SIG-M5 treated with dmso at 0.1 percent for 504 hours (cell line): ENCODE measurements at regions not wholly inside any gene's neighbourhood (a gene's known extent, or its start where the extent isn't known, plus 50 kb on each side); places are given as distances from the start of the nearest gene placed in this dataset.
"Not testable (repeated sequence)": the region's sequence is repeated elsewhere in the genome, so short reads cannot be mapped to it uniquely, and the experiment has no call there.

ENCODE experiments used
- DNase-seq: peaks from one replicate; lab custom pipeline; 2025; ENCODE audit not compliant: unreplicated experiment; lab: John Stamatoyannopoulos, UW

DNA sequence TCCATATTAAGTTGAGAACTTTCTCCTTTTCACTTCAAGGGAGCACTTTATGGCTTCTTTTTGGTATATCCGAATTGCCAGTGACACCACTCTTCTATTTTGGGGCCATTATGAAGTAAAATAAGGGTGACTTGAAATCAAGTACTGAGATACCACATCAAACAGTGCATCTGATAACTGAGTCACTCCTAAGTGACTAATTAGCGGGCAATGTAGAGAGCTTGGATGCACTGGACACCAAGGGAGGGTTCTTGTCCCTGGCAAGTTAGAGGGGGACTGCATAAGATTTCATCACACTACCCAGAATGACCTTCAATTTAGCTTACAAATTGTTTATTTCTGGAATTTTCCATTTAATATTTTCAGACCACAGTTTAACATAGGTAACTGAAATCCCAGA, 813.9 kb upstream of the CDH10 start:
- peak; percentile 12 for DNase-seq

DNA sequence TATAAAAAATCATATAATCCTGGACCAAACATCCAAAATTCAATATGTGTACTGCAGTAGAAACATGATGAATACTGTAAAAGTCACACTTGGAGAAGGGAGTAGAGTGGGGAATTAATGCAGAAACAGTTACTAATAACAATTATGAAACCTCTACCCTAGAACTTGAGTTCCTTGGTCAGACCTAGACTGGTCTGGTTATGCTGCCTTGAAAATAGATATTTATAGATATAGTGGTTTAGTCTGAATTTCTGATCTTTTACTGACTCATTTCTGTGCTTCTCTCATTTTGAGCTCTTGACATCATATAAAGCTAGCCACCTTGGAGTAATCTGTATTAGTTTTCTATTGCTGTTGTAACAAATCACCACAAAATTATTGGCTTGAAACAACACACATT, 808.7 kb upstream of the CDH10 start:
- no peak for DNase-seq

DNA sequence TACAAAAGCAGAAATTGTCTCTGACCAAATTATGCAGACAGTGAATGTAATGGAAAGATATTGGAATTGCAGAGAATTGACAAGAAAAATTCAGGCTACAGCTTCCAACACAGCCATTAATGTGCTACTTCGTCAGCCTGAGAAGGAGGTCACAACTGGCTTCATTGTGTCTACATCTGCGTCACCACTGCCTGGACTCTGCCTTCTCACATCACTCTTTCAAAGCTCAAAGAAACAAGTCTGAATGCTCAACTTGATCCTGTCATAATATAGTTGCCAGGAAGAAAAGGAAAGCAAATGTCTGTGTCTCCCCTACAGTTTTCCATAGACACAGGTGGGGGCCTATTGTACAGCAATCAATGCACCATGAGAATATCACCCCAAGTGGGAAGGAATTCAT, 806.5 kb upstream of the CDH10 start:
- DNase-seq = no peak

DNA sequence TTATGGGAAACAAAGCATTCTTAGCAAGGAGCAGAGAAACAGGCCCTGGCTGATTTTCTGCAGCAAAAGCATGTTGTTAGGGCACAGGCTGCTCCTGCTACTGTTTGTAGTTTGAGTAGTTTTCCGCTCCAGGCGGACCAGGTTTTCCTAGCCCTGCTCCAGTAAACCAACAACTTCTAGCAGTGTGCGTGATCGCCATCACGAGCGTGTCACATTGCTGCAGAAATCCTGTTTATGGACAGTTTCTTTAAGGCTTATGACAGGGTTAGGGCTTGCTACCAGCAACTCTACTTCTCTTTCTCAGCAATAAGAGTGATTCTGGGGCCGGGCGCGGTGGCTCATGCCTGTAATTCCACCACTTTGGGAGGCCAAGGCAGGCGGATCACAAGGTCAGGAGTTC, 803.9 kb upstream of the CDH10 start:
- DNase-seq = no peak

DNA sequence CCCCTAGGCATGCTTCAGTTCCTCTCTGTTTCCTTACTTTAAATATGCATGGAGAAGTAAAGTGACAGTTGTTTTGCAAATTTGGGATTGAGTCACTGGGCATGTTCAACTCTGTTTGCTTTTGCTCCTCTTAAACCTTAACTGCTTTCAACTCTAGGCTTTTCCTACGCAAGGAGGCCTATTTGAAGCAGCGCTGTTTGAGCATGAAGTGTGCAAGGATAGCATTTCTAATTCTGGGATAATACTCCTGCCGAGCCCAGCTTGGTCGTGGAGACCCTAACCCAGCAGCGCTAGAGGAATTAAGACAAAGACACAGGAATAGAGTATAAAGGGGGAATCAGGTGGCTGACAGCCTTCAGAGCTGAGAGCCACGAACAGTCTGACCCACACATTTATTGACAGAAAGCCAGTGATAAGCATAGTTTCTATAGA, 803.4 kb upstream of the CDH10 start:
- DNase-seq = no peak

DNA sequence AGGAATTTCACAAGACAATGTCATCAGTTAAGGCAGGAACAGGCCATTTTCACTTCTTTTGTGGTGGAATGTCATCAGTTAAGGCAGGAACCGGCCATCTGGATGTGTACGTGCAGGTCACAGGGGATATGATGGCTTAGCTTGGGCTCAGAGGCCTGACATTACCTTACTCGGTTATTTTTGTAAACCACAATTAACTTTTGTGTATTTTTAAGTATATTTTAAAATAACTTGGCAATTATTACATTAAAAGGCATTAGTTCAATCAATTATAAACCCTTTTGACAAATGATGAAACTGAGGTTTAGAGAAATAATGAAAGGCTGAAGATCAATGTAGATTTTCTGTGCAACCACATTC, 801.3 kb upstream of the CDH10 start:
- DNase-seq = not testable (repeated sequence)

DNA sequence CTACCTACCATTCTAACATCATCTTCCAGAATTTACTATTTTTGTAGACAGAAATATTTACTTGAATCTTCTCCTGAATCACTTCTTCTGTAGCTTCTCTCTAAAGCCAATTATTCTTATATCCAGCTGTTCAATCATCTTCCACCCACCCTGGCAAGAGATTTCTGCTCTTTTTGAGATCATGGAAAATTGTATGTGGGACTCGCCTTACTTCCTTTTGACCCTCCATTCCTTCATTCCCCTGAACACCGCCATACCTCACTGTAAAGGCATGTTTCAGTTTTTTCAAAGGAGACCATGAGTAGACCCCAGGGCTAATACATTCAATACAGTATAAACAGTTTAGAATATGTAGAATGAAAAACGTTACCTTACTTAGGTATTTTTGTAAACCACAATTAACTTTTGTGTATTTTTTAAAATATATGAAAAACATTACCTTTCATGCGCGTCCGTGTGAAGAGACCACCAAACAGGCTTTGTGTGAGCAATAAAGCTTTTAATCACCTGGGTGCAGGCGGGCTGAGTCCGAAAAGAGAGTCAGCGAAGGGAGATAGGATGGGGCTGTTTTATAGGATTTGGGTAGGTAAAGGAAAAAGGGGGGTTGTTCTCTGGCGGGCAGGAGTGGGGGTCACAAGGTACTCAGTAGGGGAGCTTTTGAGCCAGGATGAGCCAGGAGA, 800.7 kb upstream of the CDH10 start:
- not testable (repeated sequence) for DNase-seq

DNA sequence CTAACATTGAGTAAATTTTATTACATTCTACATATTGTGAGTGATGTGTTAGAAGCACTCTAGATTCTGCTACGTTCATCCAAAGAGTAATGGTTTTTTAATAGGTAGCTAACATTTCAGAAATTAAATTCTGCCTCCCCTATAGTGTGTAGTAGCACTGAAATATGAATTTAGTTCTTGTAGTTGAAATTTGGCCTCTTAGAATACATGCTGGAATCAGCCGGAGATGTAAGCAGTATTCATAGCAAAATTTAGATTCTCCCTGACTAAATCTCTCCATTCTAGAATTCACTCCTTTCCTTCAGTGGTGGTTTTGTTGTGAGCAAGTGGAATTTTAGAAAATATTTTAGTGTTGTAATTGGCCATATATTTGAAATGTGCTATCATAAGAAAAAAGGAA, 799.9 kb upstream of the CDH10 start:
- no peak for DNase-seq

DNA sequence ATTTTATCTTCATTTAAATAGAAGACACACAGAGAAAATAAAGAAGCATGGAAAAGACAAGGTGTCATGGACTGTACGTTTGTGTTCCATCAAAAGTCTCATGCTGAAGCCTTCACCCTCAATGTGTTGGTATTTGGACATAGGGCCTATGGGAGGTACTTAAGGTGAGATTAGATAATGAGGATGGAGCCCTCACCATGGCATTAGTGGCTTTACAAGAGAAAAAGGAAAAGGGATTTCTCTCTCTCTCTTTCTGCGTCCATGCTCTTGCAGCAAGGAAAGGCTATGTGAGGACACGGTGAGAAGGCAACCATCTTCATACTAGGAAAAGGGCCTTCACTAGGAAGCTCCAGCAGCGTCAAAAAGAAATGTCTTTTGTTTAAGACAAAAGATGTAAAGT, 797.0 kb upstream of the CDH10 start:
- no peak for DNase-seq

DNA sequence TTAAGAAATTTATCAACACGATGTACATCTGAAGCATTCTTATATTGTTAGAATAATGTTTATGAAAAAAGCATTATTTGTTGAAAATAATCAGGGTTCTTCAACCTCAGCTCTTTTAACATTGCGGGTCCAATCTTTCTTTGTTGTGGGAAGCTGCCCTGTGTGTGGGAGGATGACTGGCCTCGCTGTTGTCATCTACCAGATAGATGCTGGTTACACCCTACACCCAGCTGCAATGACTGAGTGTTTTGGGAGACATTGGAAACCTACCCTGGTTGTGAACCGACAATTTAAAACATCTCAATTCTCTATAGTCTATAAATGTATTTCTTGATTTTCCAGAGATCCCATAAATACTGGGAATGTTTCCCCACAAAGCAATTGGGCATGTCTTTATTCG, 794.2 kb upstream of the CDH10 start:
- no peak for DNase-seq

DNA sequence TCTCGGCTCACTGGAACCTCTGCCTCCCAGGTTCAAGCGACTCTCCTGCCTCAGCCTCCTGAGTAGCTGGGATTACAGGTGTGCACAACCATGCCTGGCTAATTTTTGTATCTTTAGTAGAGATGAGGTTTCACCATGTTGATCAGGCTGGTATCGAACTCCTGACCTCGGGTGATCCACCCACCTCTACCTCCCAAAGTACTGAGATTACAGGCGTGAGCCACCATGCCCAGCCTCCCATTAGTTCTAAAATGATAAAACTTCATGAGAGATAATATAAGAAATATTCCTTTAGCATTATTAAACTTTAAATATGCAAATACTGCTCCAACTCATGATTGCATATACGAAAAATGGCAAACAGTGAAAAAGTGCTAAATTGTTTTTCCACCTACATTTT, 793.6 kb upstream of the CDH10 start:
- not testable (repeated sequence) for DNase-seq

DNA sequence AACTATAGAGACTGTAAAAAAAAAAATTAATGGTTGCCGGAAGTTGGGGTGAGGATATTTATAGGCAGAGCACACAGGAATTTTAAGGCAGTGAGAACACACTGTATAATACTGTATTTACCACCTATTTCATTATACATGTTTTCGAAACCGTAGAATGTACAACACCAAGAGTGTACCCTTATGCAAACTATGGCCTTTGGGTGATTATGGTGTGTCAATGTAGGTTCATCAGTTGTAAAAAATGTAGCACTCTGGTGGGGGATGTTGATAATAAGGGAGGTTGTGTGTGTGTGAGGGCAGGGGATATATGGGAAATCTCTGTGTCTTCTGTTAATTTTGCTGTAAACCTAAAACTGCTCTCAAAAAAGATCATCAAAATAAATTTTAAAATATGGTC, 791.7 kb upstream of the CDH10 start:
- no peak for DNase-seq

DNA sequence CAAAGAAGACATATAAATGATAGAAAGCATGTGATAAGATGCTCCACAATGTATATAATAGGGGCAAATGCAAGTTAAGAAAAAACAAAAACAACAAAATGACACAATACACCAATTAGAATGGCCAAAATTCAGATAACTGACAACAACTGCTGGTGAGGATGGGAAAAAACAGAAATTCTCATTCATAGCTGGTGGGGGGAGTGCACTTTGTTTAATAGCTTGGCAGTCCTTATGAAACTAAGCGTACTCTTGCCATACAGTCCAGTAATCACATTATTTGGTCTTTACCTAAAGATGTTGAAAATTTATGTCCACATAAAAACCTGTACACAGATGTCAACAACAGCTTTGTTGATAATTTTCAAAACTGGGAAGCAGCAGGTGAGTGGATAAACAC, 791.1 kb upstream of the CDH10 start:
- DNase-seq = no peak

DNA sequence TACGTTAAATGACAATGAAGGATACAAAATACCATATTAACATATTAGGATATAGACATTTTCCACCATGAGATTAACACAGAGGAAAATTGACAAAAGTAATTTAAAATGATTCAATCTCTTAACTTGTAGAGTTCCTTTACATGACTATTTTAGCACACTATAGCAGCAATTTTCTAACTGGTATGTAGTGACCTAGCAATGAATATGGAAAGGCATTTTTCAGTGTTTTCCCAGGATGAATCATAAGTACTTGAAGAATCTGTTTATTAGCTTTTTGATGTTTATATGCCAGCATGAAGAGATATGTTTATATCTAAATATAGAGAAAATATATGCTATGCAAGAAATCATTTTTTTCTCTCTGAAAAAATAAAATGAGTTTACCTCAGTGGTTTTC, 782.5 kb upstream of the CDH10 start:
- no peak for DNase-seq

DNA sequence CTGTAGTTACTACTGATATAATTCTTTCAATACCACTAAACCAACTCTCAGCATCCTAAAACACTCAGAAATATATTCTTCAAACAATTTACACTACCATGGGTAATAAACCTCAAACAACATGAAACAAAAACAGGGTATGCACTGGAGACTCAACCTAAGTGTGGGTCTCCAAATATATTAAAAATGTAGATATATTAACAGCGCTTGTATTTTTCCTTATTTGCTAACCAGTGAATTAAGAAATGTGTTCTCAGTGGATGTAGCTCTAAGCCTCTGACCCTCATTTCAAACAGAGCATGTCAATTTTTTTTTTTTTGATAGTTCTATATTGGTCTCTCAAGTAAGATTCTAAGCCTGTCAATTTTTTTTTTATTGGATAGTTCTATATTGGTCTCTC, 778.5 kb upstream of the CDH10 start:
- no peak for DNase-seq

DNA sequence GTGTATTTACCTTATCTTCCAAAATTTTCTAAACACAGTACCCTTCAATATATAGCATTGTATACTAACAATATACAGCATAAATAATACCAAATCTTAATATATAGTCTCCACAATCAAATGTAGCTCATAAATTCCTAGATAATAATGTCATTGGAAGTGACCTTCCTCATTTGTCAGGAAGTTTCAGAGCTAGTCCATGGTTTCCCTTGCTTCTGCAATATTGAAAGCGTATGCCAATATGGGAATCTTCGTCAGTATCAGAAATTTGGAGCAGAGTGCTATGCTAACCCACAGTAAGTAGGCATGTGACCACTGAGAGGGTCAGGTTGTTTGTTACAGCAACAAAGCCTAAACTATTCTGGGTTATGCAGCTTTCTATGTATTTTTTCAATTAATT, 774.9 kb upstream of the CDH10 start:
- no peak for DNase-seq

DNA sequence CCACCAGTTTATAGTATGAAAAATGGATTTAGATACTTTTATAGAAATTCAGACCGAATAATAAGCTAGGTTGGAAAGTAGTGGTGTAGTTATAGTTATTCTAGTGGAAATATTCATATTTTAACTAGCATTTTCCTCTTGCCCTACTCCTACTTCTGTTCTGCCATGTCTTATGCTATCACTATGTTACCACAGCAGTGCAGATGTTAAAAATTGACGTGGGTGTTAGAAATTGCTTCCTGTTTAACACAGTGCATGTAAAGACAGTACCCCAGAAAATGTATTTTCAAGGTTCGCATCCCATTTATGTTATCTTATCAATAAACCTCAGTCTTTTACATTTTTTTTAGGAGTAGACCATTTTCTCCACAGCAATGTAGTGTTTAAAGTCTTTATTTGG, 774.2 kb upstream of the CDH10 start:
- no peak for DNase-seq

DNA sequence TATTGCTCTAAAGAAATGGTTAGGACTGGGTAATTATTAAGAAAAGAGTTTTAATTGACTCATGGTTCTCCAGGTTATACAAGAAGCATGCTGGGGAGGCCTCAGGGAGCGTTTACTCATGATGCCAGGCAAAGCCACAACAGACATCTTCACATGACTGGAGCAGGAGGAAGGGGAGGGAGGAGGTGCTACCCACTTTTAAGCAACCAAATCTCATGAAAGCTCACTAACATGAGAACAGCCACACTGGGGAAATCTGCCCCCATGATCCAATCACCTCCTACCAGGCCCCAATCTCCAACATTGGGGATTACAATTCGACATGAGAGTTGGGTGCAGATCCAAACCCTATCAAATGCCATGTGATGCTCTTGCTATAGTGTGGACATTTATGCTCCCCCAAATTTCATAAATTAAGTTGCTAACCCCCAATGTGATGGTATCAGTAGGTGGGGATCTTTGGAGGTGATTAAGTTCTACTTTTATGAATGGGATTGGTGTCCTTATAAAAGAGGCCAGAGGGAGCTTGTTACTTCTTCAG, 773.6 kb upstream of the CDH10 start:
- no peak for DNase-seq

DNA sequence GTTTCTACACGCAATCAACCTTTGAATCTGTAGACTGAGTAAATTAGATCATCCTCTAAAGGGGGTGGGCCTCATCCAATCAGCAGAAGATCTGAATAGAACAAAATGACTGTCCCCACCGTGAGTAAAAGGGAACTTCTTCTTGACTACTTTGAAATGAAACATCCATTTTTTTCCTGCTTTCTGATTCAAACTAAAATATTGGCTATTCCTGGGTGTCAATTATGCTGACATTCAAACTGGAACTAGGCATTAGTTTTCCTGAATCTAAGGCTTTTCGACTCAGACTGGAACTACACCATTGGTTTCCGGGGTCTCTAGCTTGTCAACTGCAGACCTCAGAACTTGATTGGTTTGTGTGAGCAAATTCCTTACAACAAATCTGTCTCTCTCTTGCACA, 772.2 kb upstream of the CDH10 start:
- no peak for DNase-seq

DNA sequence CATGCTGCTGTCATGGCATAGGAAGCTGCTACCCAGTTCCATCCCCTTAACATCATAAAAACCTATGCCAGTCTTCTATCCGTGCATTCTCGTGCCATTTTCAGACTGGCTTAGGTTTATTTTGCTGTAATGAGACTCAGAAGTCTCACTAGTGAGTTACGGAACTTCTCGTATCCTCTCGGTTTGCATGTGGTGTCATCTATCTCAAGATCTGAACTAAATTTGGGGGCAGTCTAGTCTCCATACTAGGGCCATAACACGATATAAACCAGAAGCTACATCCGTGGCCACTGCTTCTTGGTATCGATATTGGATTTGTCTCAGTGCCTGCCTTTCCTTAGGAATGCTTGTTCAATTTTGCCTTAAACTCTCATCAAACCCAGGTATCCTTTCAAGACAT, 771.2 kb upstream of the CDH10 start:
- DNase-seq = no peak

DNA sequence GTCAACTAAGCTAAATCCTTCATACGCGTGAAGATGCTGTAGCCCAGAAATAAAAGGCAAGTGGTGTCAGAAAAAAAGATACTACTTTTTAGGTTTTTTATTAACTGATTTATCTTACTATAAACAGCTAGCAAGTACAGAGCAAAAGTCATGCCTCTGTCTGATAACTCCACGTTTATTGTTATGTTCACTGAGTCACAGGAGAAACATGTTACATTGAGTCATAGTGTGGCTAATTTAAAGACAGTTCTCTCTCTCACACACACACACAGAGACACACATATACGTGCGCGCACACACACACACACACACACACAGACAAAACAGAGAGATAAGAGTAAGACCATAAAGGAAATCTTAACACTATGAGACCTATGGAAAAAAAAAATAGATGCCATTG, 770.0 kb upstream of the CDH10 start:
- DNase-seq = no peak

DNA sequence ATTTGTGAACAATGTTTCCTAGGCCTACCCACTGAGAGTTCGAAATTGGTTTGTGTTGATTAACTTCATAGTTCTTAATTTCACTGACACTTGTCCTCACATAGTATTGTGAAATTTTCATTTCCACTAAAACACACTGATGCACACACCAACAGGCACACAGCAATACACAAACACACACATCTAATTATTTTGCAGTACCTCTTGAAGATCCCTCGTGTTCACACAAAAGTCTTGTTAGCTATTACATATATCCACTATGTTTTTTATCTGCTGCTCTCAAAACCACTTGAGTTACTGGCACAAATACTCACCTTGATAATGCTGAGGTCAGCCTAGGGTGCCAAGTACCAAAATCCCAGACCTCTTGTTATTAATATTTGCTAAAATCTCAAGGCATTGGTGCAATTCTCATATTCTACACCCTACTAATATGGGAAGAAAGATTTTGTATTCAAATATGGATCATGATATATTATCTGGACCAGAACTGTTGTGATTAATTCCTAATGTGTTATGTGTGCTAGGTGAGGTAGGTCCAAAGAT, 767.4 kb upstream of the CDH10 start:
- no peak for DNase-seq

DNA sequence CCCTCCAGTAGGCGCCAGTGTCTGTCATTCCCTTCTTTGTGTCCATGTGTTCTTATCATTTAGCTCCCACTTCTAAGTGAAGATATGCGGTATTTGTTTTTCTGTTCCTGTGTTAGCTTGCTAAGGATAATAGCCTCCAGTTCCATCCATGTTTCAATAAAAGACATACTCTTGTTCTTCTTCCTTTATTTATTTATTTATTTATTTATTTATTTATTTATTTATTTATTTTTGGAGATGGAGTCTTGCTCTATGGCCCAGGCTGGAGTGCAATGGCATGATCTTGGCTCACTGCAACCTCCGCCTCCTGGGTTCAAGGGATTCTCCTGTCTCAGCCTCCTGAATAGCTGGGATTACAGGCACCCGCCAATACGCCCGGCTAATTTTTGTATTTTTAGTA, 762.6 kb upstream of the CDH10 start:
- not testable (repeated sequence) for DNase-seq
